Stomach (tissue), 8 donors: ENCODE measurements at regions not wholly inside any gene's neighbourhood (a gene's known extent, or its start where the extent isn't known, plus 50 kb on each side); places are given as distances from the start of the nearest gene placed in this dataset.
"Not testable (repeated sequence)": the region's sequence is repeated elsewhere in the genome, so short reads cannot be mapped to it uniquely, and the experiment has no call there.

Source experiments
- DNase-seq, 2 donors: peaks; one replicate each; pipeline versions ENCODE4 v3.0.0 to v3.0.0-alpha.2; 2013 to 2019
- H3K27ac ChIP-seq, 5 donors: fragments of 200-600 bp in 4 of 5; sonication (generic) in 4 of 5; one replicate each; pipeline ENCODE4 v1.5.1; 2013 to 2019; ENCODE audit warnings: mild to moderate bottlenecking in 1 of 5, moderate library complexity in 1 of 5
- H3K27me3 ChIP-seq, 3 donors: fragments of 200-600 bp; sonication (generic); one replicate each; pipeline ENCODE4 v1.5.1; 2017 to 2019; ENCODE audit warnings: mixed run types in 1 of 3
- H3K36me3 ChIP-seq, 4 donors: fragments of 200-600 bp; sonication (generic); 1 replicate in 3 of 4; 2 replicates in 1 of 4; pipeline ENCODE4 v1.5.1; 2016 to 2019
- H3K4me1 ChIP-seq, 4 donors: fragments of 200-600 bp; sonication (generic); one replicate each; pipeline ENCODE4 v1.5.1; 2016 to 2019
- H3K4me3 ChIP-seq, 4 donors: fragments of 200-600 bp; sonication (generic) in 3 of 4; one replicate each; pipeline ENCODE4 v1.5.1; 2016 to 2019; ENCODE audit warnings: mild to moderate bottlenecking in 1 of 4
- H3K9me3 ChIP-seq, 4 donors: fragments of 200-600 bp; sonication (generic); one replicate each; pipeline ENCODE4 v1.5.1; 2016 to 2019
- EP300 ChIP-seq: sonication (generic); formaldehyde crosslinking; IDR thresholded peaks from one replicate; pipeline ENCODE4 v1.6.1; 2017; ENCODE audit warnings: antibody characterized with exemption
- POLR2A ChIP-seq, 4 donors: fragments of 450-650 bp; IDR thresholded peaks; one replicate each; pipeline ENCODE4 v1.6.1; 2016; ENCODE audit warnings: antibody characterized with exemption in 4 of 4, control low read depth in 2 of 4, mild to moderate bottlenecking in 1 of 4, moderate library complexity in 1 of 4
- POLR2AphosphoS5 ChIP-seq, 3 donors: sonication (generic); formaldehyde crosslinking; IDR thresholded peaks; one replicate each; pipeline ENCODE4 v1.6.1; 2016; ENCODE audit warnings: antibody characterized with exemption in 3 of 3
- WGBS, 5 donors: extraction: QIAGEN DNeasy Blood & Tissue Kit in 3 of 5; methylation state at CpG; one replicate each; pipeline versions ENCODE4 v1.1.5 to v1.1.7; 2013 to 2018; 5-methylcytosine and 5-hydroxymethylcytosine counted together
- intact Hi-C: fragments of 100-400 bp; cut with DNase I; formaldehyde crosslinking; loops from one replicate; pipeline ENCODE4 v1.15.1; 2023; ENCODE audit warnings: low total_unique reads
- TF ChIP-seq, protein P1 (sequence below), 7 experiments: fragments of 450-650 bp in 4 of 7; fragments of 200-600 bp in 3 of 7; sonication (generic) in 3 of 7; IDR thresholded peaks; one replicate each; pipeline ENCODE4 v1.5.1; 2016 to 2019; ENCODE audit warnings: antibody characterized with exemption in 7 of 7, control low read depth in 2 of 7, mild to moderate bottlenecking in 1 of 7
- donor health status: healthy with polysubstance abuse.
- donor health status: Bipolar disorder and iron deficiency.
- donor health status: healthy.

DNA sequence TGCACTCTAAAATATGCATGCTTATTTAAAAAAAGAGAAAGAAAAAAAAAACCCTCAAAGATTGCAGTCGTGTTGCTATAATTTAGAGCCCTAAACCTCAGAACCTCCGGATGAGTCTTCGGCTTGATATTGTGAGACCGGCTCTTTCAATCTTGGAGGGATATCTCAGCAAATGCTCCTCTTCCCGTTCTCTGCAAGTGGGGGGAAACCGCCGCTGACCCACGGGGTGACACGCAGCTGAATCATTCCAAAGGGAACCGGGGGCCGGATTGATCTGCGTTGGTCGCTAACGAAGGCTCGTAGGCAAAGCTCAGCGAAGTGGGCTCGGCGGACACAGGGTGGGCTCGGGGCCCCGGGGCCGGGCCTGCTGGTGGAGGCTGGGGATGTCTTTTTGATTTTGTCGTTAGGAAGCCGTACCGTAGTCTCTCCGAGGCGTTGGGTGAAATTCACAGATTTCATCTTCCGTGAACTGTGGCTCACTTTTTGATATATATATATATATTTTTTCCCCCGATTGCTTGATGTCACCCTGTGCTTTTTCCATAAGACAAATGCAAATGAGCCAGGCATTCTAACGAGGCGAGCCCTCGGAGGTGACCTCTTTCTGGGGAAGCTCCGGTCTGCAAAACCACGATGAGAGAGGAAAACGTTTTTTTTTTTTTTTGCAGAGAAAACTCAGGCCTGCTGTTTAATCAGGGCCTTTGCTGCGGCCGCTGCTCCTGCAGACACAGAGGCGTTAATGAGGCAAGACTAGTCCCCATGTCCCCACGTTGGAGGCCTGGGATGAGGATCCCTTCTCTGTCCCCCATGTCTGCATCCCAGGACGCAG is 110.7 kb upstream of the PPP2R3B start:
- H3K27ac ChIP-seq, result no peak overlapping the region
- peaks cover 3 to 51% (median 4%) of the 10 kb centered on the region in 3 donors for H3K27me3 ChIP-seq
- H3K4me1 ChIP-seq, result peaks cover 0 to 3% (median 0%) of the 10 kb centered on the region in 4 donors
- 57 to 66% (median 58%) methylated on average over 37 to 39 of the region's 39 CpGs for WGBS, 5 donors
- TF ChIP-seq POLR2A (IDR thresholded peaks at IDR 0.05) (no peak), POLR2AphosphoS5 (IDR thresholded peaks at IDR 0.05) (no peak), EP300 (no peak)
- TF ChIP-seq, protein P1, sequence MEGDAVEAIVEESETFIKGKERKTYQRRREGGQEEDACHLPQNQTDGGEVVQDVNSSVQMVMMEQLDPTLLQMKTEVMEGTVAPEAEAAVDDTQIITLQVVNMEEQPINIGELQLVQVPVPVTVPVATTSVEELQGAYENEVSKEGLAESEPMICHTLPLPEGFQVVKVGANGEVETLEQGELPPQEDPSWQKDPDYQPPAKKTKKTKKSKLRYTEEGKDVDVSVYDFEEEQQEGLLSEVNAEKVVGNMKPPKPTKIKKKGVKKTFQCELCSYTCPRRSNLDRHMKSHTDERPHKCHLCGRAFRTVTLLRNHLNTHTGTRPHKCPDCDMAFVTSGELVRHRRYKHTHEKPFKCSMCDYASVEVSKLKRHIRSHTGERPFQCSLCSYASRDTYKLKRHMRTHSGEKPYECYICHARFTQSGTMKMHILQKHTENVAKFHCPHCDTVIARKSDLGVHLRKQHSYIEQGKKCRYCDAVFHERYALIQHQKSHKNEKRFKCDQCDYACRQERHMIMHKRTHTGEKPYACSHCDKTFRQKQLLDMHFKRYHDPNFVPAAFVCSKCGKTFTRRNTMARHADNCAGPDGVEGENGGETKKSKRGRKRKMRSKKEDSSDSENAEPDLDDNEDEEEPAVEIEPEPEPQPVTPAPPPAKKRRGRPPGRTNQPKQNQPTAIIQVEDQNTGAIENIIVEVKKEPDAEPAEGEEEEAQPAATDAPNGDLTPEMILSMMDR (IDR thresholded peaks at IDR 0.05), result no peak
- H3K9me3 ChIP-seq, result peaks cover 0 to 46% (median 17%) of the 10 kb centered on the region in 4 donors
- DNase-seq, result no peak
- H3K36me3 ChIP-seq, result no peaks in the 10 kb centered on the region
- no peak overlapping the region for H3K4me3 ChIP-seq
- intact Hi-C loops, result no loop called here

DNA sequence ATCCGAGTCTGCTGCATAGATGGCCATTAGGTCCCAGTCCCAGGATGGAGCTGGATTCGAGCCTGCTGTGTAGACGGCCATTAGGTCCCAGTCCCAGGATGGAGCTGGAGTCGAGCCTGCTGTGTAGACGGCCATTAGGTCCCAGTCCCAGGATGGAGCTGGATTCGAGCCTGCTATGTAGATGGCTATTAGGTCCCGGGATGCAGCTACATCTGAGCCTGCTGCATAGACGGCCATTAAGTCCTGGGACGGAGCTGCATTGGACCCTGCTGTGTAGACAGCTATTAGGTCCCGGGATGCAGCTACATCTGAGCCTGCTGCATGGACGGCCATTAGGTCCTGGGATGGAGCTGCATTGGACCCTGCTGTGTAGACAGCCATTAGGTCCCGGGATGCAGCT is 112.2 kb upstream of the PPP2R3B start:
- DNase-seq, H3K4me3 ChIP-seq, H3K4me1 ChIP-seq, H3K36me3 ChIP-seq, intact Hi-C loops, H3K27ac ChIP-seq: not testable (repeated sequence)
- peaks cover 0 to 46% (median 17%) of the 10 kb centered on the region in 4 donors for H3K9me3 ChIP-seq
- WGBS, 5 donors, result 70 to 89% (median 75%) methylated on average over 7 to 12 of the region's 12 CpGs
- peaks cover 4 to 53% (median 5%) of the 10 kb centered on the region in 3 donors for H3K27me3 ChIP-seq

- TF ChIP-seq POLR2A (IDR thresholded peaks at IDR 0.05) (no peak), EP300 (no peak), POLR2AphosphoS5 (IDR thresholded peaks at IDR 0.05) (no peak)
- TF ChIP-seq, protein P1 (IDR thresholded peaks at IDR 0.05), result no peak
- H3K27ac ChIP-seq, result no peak overlapping the region
- no peak overlapping the region for H3K4me3 ChIP-seq
- H3K9me3 ChIP-seq, result peaks cover 0 to 45% (median 17%) of the 10 kb centered on the region in 4 donors
- intact Hi-C loops, result no loop called here
- H3K27me3 ChIP-seq, result peaks cover 4 to 53% (median 5%) of the 10 kb centered on the region in 3 donors
- peaks cover 0 to 3% (median 0%) of the 10 kb centered on the region in 4 donors for H3K4me1 ChIP-seq
- DNase-seq, result no peak
- 0 to 8% (median 6%) methylated on average over 6 to 21 of the region's 21 CpGs for WGBS, 5 donors
- H3K36me3 ChIP-seq, result no peaks in the 10 kb centered on the region
Observed at GRCh38 chrX:499870-500364, 113.2 kb upstream of the PPP2R3B start.

GRCh38 chrX:500481-501010 is 113.8 kb upstream of the PPP2R3B start:
- intact Hi-C loops, result no loop called here
- Histone ChIP-seq H3K4me3 (no peak overlapping the region), H3K9me3 (peaks cover 0 to 41% (median 17%) of the 10 kb centered on the region in 4 donors), H3K27me3 (peaks cover 4 to 53% (median 5%) of the 10 kb centered on the region in 3 donors), H3K36me3 (no peaks in the 10 kb centered on the region), H3K27ac (no peak overlapping the region), H3K4me1 (peaks cover 0 to 3% (median 0%) of the 10 kb centered on the region in 4 donors)
- 72 to 80% (median 78%) methylated on average over 30 to 31 of the region's 31 CpGs for WGBS, 5 donors
- no peak for DNase-seq
- TF ChIP-seq, protein P1 (IDR thresholded peaks at IDR 0.05), result no peak
- TF ChIP-seq EP300 (no peak), POLR2AphosphoS5 (IDR thresholded peaks at IDR 0.05) (no peak), POLR2A (IDR thresholded peaks at IDR 0.05) (no peak)
